HEK293 (cell line): ENCODE measurements at regions not wholly inside any gene's neighbourhood (a gene's known extent, or its start where the extent isn't known, plus 50 kb on each side); places are given as distances from the start of the nearest gene placed in this dataset.

Experiments
- CTCF ChIA-PET: fragments of 350-600 bp; formaldehyde crosslinking; extraction: SDS; loops from one replicate; lab custom pipeline; 2021; ENCODE audit warnings: antibody characterized with exemption; lab: Yijun Ruan, JAX
- POLR2A ChIA-PET: fragments of 300-600 bp; formaldehyde crosslinking; extraction: SDS; loops from one replicate; lab custom pipeline; 2020; ENCODE audit warnings: antibody characterized with exemption, inconsistent platforms; lab: Yijun Ruan, JAX
- H3K27ac ChIP-seq: fragments of 200-500 bp; sonication (Bioruptor generic); 2 replicates; pipeline ENCODE4 v1.5.1; 2014; ENCODE audit warnings: low read depth, low read length, control low read depth, inconsistent platforms; ENCODE audit errors: extremely low read depth
- H3K36me3 ChIP-seq, 2 experiments: fragments of 200-500 bp in 1 of 2; sonication (Bioruptor generic) in 1 of 2; 1 replicate in 1 of 2; 2 replicates in 1 of 2; pipeline ENCODE4 v1.5.1; 2014 to 2017; ENCODE audit warnings: inconsistent platforms in 2 of 2, low read length in 2 of 2; ENCODE audit not compliant: control insufficient read depth in 2 of 2, insufficient read depth in 1 of 2
- H3K4me1 ChIP-seq: fragments of 200-500 bp; sonication (Bioruptor generic); 2 replicates; pipeline ENCODE4 v1.5.1; 2014; ENCODE audit warnings: mild to moderate bottlenecking, low read length, inconsistent platforms; ENCODE audit not compliant: control insufficient read depth, insufficient read depth
- H3K4me3 ChIP-seq: 2 replicates; pipeline ENCODE4 v1.5.1; 2011; ENCODE audit warnings: low read depth, mild to moderate bottlenecking, control low read depth, low read length, moderate library complexity
- H3K9me3 ChIP-seq: fragments of 200-500 bp; sonication (Bioruptor generic); 2 replicates; pipeline ENCODE4 v1.5.1; 2014; ENCODE audit warnings: low read depth, low read length, inconsistent platforms; ENCODE audit not compliant: control insufficient read depth, insufficient read depth
- GLI2 ChIP-seq: fragments of 450-650 bp; formaldehyde crosslinking; IDR thresholded peaks from 2 replicates; pipeline ENCODE4; 2017; ENCODE audit warnings: missing biosample characterization, missing genetic modification characterization, low read depth, borderline replicate concordance
- KLF9 ChIP-seq: fragments of 450-650 bp; formaldehyde crosslinking; IDR thresholded peaks from 2 replicates; pipeline ENCODE4 v1.5.1; 2016; ENCODE audit warnings: missing biosample characterization, missing genetic modification characterization, low read depth
- MZF1 ChIP-seq: fragments of 450-650 bp; formaldehyde crosslinking; IDR thresholded peaks from 2 replicates; pipeline ENCODE4 v1.5.1; 2017; ENCODE audit warnings: missing biosample characterization, missing genetic modification characterization, borderline replicate concordance
- ZEB2 ChIP-seq: fragments of 450-650 bp; formaldehyde crosslinking; IDR thresholded peaks from 2 replicates; pipeline ENCODE4 v1.5.1; 2016; ENCODE audit warnings: missing biosample characterization, missing genetic modification characterization
- ZFP3 ChIP-seq: fragments of 450-650 bp; formaldehyde crosslinking; IDR thresholded peaks from 2 replicates; pipeline ENCODE4 v1.5.1; 2016; ENCODE audit warnings: low read depth, missing biosample characterization, missing genetic modification characterization
- ZNF132 ChIP-seq: fragments of 450-650 bp; formaldehyde crosslinking; IDR thresholded peaks from 2 replicates; pipeline ENCODE4 v1.5.1; 2017; ENCODE audit warnings: missing biosample characterization, missing genetic modification characterization, borderline replicate concordance
- ZNF248 ChIP-seq: fragments of 450-650 bp; formaldehyde crosslinking; IDR thresholded peaks from 2 replicates; pipeline ENCODE4 v1.5.1; 2017; ENCODE audit warnings: missing biosample characterization, missing genetic modification characterization
- ZNF302 ChIP-seq: fragments of 450-650 bp; formaldehyde crosslinking; IDR thresholded peaks from 2 replicates; pipeline ENCODE4 v1.5.1; 2016; ENCODE audit warnings: missing biosample characterization, missing genetic modification characterization, low read depth
- ZNF311 ChIP-seq: fragments of 450-650 bp; formaldehyde crosslinking; IDR thresholded peaks from 2 replicates; pipeline ENCODE4 v1.5.1; 2017; ENCODE audit warnings: missing biosample characterization, missing genetic modification characterization, borderline replicate concordance
- ZNF426 ChIP-seq: fragments of 450-650 bp; formaldehyde crosslinking; IDR thresholded peaks from 2 replicates; pipeline ENCODE4 v1.5.1; 2017; ENCODE audit warnings: missing biosample characterization, missing genetic modification characterization, mild to moderate bottlenecking, inconsistent platforms, moderate library complexity
- ZNF514 ChIP-seq: fragments of 450-650 bp; formaldehyde crosslinking; IDR thresholded peaks from 2 replicates; pipeline ENCODE4 v1.5.1; 2016; ENCODE audit warnings: missing biosample characterization, missing genetic modification characterization
- ZNF529 ChIP-seq: fragments of 450-650 bp; formaldehyde crosslinking; IDR thresholded peaks from 2 replicates; pipeline ENCODE4 v1.5.1; 2017; ENCODE audit warnings: missing genetic modification characterization, missing biosample characterization; ENCODE audit not compliant: insufficient replicate concordance
- ZNF544 ChIP-seq: fragments of 450-650 bp; formaldehyde crosslinking; IDR thresholded peaks from 2 replicates; pipeline ENCODE4 v1.5.0; 2017; ENCODE audit warnings: missing biosample characterization, missing genetic modification characterization
- ZNF548 ChIP-seq: fragments of 450-650 bp; formaldehyde crosslinking; IDR thresholded peaks from 2 replicates; pipeline ENCODE4 v1.5.1; 2016; ENCODE audit warnings: missing biosample characterization, missing genetic modification characterization
- ZNF561 ChIP-seq: fragments of 450-650 bp; IDR thresholded peaks from 2 replicates; pipeline ENCODE4 v1.5.1; 2018; ENCODE audit warnings: missing biosample characterization, missing genetic modification characterization, borderline replicate concordance
- ZNF610 ChIP-seq: fragments of 450-650 bp; formaldehyde crosslinking; IDR thresholded peaks from 2 replicates; pipeline ENCODE4 v1.5.1; 2016; ENCODE audit warnings: missing biosample characterization, missing genetic modification characterization, borderline replicate concordance
- ZNF626 ChIP-seq: fragments of 450-650 bp; sonication (Bioruptor Pico); formaldehyde crosslinking; IDR thresholded peaks from 2 replicates; pipeline ENCODE4 v1.5.1; 2018; ENCODE audit warnings: missing biosample characterization, missing genetic modification characterization, inconsistent platforms
- ZXDB ChIP-seq: fragments of 450-650 bp; formaldehyde crosslinking; IDR thresholded peaks from 2 replicates; pipeline ENCODE4 v1.5.1; 2016; ENCODE audit warnings: missing biosample characterization, missing genetic modification characterization
- TF ChIP-seq, protein P1 (sequence below): fragments of 450-650 bp; formaldehyde crosslinking; IDR thresholded peaks from 2 replicates; pipeline ENCODE4 v1.5.1; 2017; ENCODE audit warnings: missing biosample characterization, mild to moderate bottlenecking, missing genetic modification characterization, moderate library complexity
- TF ChIP-seq, protein P2 (sequence below): fragments of 450-650 bp; formaldehyde crosslinking; IDR thresholded peaks from 2 replicates; pipeline ENCODE4 v1.5.1; 2016; ENCODE audit warnings: missing biosample characterization, missing genetic modification characterization

- no peak overlapping the region for H3K4me3 ChIP-seq
- no peak for TF ChIP-seq GLI2 (tag by site-specific recombination)
- TF ChIP-seq, protein P1, sequence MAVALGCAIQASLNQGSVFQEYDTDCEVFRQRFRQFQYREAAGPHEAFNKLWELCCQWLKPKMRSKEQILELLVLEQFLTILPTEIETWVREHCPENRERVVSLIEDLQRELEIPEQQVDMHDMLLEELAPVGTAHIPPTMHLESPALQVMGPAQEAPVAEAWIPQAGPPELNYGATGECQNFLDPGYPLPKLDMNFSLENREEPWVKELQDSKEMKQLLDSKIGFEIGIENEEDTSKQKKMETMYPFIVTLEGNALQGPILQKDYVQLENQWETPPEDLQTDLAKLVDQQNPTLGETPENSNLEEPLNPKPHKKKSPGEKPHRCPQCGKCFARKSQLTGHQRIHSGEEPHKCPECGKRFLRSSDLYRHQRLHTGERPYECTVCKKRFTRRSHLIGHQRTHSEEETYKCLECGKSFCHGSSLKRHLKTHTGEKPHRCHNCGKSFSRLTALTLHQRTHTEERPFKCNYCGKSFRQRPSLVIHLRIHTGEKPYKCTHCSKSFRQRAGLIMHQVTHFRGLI (tag by site-specific recombination): no peak
- no peak for TF ChIP-seq ZNF132
- TF ChIP-seq ZNF626: no peak
- TF ChIP-seq ZNF561 (tag by site-specific recombination): no peak
- TF ChIP-seq KLF9: no peak
- TF ChIP-seq, protein P2, sequence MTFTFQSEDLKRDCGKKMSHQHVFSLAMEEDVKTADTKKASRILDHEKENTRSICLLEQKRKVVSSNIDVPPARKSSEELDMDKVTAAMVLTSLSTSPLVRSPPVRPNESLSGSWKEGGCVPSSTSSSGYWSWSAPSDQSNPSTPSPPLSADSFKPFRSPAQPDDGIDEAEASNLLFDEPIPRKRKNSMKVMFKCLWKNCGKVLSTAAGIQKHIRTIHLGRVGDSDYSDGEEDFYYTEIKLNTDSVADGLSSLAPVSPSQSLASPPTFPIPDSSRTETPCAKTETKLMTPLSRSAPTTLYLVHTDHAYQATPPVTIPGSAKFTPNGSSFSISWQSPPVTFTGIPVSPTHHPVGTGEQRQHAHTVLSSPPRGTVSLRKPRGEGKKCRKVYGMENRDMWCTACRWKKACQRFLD (tag by site-specific recombination): no peak
- no peak for TF ChIP-seq ZNF610 (tag by site-specific recombination)
- no peak for TF ChIP-seq MZF1 (tag by site-specific recombination)
- no peak for TF ChIP-seq ZNF426 (tag by site-specific recombination)
- no peak for TF ChIP-seq ZNF548 (tag by site-specific recombination)
- TF ChIP-seq ZFP3 (tag by site-specific recombination): no peak
- no peak for TF ChIP-seq ZXDB (tag by site-specific recombination)
- TF ChIP-seq ZNF302 (tag by site-specific recombination): no peak
- no peak for TF ChIP-seq ZNF311 (tag by site-specific recombination)
- TF ChIP-seq ZEB2 (tag by site-specific recombination): no peak
- TF ChIP-seq ZNF544: no peak
- TF ChIP-seq ZNF248 (tag by site-specific recombination): no peak
- no peak for TF ChIP-seq ZNF514 (tag by site-specific recombination)
- no peak for TF ChIP-seq ZNF529
- CTCF ChIA-PET: no interaction called here
- no peaks in the 10 kb centered on the region for H3K4me1 ChIP-seq
- no peaks in the 10 kb centered on the region for H3K9me3 ChIP-seq
- no peak overlapping the region for H3K27ac ChIP-seq
- POLR2A ChIA-PET: no interaction called here
- no peaks in the 10 kb centered on the region for H3K36me3 ChIP-seq
Measured at GRCh38 chr9:100959226-100959625, 69.3 kb upstream of the PLPPR1 start.
